Neural crest cell (in vitro differentiated cells): ENCODE measurements at regions not wholly inside any gene's neighbourhood (a gene's known extent, or its start where the extent isn't known, plus 50 kb on each side); places are given as distances from the start of the nearest gene placed in this dataset.

Experiments
- DNase-seq: peaks from one replicate; pipeline ENCODE4 v3.0.0; 2021; ENCODE audit warnings: low read depth, mixed read lengths, low spot score
- H3K27ac Mint-ChIP-seq: one replicate; pipeline ENCODE4 v1.8.0; 2021; ENCODE audit warnings: mild to moderate bottlenecking, mixed read lengths; ENCODE audit not compliant: unreplicated experiment
- H3K27me3 Mint-ChIP-seq: 2 replicates; pipeline ENCODE4 v1.8.0; 2021; ENCODE audit warnings: low read depth, mild to moderate bottlenecking, mixed read lengths
- H3K36me3 Mint-ChIP-seq: 2 replicates; pipeline ENCODE4 v1.8.0; 2021; ENCODE audit warnings: low read depth, mild to moderate bottlenecking, mixed read lengths
- H3K4me1 Mint-ChIP-seq: 2 replicates; pipeline ENCODE4 v1.8.0; 2021; ENCODE audit warnings: mixed read lengths
- H3K4me3 Mint-ChIP-seq: one replicate; pipeline ENCODE4 v1.8.0; 2021; ENCODE audit warnings: mild to moderate bottlenecking, mixed read lengths
- H3K9me3 Mint-ChIP-seq: 2 replicates; pipeline ENCODE4 v1.8.0; 2021; ENCODE audit warnings: mixed read lengths
- CTCF ChIP-seq: fragments of 200-600 bp; sonication (generic); conservative IDR thresholded peaks from 2 replicates; pipeline ENCODE4 v1.5.0; 2021; ENCODE audit warnings: antibody characterized with exemption, mild to moderate bottlenecking

DNA sequence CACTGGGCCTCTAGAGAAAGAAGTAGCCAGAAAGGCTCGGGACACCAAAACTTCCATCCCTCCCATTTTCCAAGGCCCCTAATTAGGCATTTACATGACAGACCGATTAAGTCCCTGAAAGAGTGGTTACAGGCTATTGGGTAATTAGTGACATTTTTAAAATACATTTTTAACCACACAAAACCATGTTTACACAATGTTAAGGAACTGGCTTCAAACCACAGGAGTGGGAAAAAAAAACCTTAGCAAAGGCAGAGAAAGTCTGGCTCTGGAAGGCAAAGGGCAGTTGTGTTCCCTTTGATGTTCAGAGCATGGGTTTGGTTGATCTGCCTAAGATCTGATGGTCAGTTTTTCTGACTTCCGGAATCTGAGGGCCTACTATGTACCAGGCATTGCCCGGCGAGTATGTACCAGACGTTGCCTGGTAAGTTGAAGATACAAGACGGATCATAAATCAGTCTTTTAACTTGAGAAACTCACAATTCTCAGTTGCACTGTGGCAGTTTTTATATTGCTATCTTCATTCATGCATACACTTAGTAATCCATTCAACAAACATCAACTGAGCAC lies 576.5 kb downstream of the MED13L start:
- no peak for TF ChIP-seq CTCF
- no peaks in the 10 kb centered on the region for H3K36me3 Mint-ChIP-seq
- no peak overlapping the region for H3K4me3 Mint-ChIP-seq
- no peaks in the 10 kb centered on the region for H3K9me3 Mint-ChIP-seq
- no peaks in the 10 kb centered on the region for H3K4me1 Mint-ChIP-seq
- no peak for DNase-seq
- peaks cover 44% of the 10 kb centered on the region for H3K27me3 Mint-ChIP-seq
- H3K27ac Mint-ChIP-seq, result no peak overlapping the region

DNA sequence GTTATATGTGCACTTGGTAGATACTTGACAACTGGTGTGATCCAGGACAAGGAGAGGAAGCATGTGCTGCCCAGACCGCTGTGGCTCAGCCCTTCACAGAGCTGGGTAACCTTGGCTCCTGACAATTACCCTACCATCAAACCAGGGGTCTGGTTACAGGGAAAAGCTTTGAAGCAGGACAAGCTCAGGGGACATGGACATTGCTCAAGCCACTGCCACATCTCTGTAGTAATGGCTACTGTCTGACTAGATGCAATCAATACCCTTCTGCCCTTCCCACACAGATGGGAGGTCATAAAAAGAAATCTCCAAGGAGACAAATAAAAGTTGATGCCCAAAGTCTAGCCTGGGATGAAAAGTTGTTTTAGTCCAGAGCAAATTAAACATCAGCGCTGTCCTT lies 577.4 kb downstream of the MED13L start:
- no peak for DNase-seq
- no peak for TF ChIP-seq CTCF
- no peaks in the 10 kb centered on the region for H3K9me3 Mint-ChIP-seq

GRCh38 chr12:115698257-115698656 lies 579.2 kb downstream of the MED13L start:
- Mint-ChIP-seq H3K9me3 (no peaks in the 10 kb centered on the region), H3K27ac (no peak overlapping the region), H3K36me3 (no peaks in the 10 kb centered on the region), H3K4me1 (no peaks in the 10 kb centered on the region), H3K27me3 (peaks cover 52% of the 10 kb centered on the region), H3K4me3 (no peak overlapping the region)
- no peak for TF ChIP-seq CTCF
- no peak for DNase-seq

More for the DNA sequence above, 577.4 kb downstream of the MED13L start:
- Mint-ChIP-seq H3K4me3 (no peak overlapping the region), H3K36me3 (no peaks in the 10 kb centered on the region), H3K27ac (no peak overlapping the region), H3K4me1 (no peaks in the 10 kb centered on the region), H3K27me3 (peaks cover 51% of the 10 kb centered on the region)

- no peaks in the 10 kb centered on the region for H3K36me3 Mint-ChIP-seq
Observed at GRCh38 chr12:115697340-115697739, 580.2 kb downstream of the MED13L start.

DNA sequence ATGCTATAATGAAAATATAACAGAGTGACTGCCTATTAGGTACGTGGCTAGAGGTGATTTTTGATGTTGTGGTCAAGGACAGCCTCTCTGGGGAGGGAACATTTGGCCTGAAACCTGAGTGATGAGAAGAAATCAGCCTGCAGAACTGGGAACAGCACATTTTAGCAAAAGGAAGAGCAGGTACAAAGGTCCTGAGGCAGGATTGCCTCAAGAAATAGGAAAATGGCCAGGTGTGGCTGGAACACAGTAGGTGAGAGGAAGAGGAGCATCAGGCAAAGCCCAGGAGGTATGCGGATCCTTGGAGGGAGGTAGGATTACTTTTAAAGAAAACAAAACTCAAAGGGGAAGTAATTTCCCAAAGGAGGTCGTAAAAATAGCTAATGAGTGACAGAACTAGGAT lies 582.9 kb downstream of the MED13L start:
- no peak for DNase-seq
- Mint-ChIP-seq H3K27ac (no peak overlapping the region), H3K36me3 (no peaks in the 10 kb centered on the region), H3K4me1 (no peaks in the 10 kb centered on the region), H3K27me3 (peaks cover 42% of the 10 kb centered on the region), H3K4me3 (no peak overlapping the region), H3K9me3 (no peaks in the 10 kb centered on the region)
- TF ChIP-seq CTCF, result no peak

More at GRCh38 chr12:115697340-115697739, 580.2 kb downstream of the MED13L start:
- no peak for TF ChIP-seq CTCF
- no peak overlapping the region for H3K27ac Mint-ChIP-seq
- H3K9me3 Mint-ChIP-seq, result no peaks in the 10 kb centered on the region
- DNase-seq, result no peak
- no peak overlapping the region for H3K4me3 Mint-ChIP-seq
- peaks cover 52% of the 10 kb centered on the region for H3K27me3 Mint-ChIP-seq
- H3K4me1 Mint-ChIP-seq, result no peaks in the 10 kb centered on the region
